Activated CD4-positive, alpha-beta T cell treated with anti-CD3 and anti-CD28 coated beads, Interleukin-2, amount 10 ng/mL, durations not matched to agents 24 days and 14 days (primary cell): ENCODE measurements at regions not wholly inside any gene's neighbourhood (a gene's known extent, or its start where the extent isn't known, plus 50 kb on each side); places are given as distances from the start of the nearest gene placed in this dataset.
A peak's percentile ranks its signal among the peaks of the same experiment; 100 is the strongest.

Source experiments
- DNase-seq: peaks from one replicate; pipeline ENCODE4 v3.0.0; 2022
- H3K27ac Mint-ChIP-seq: one replicate; pipeline ENCODE4 v1.8.0; 2022; ENCODE audit warnings: mild to moderate bottlenecking, mixed read lengths
- H3K27me3 Mint-ChIP-seq: one replicate; pipeline ENCODE4 v1.8.0; 2022; ENCODE audit warnings: mixed read lengths
- H3K36me3 Mint-ChIP-seq: one replicate; pipeline ENCODE4 v1.8.0; 2022; ENCODE audit warnings: low read depth, mild to moderate bottlenecking, mixed read lengths
- H3K4me1 Mint-ChIP-seq: one replicate; pipeline ENCODE4 v1.8.0; 2021; ENCODE audit warnings: mixed read lengths
- H3K4me3 Mint-ChIP-seq: one replicate; pipeline ENCODE4 v1.8.0; 2022; ENCODE audit warnings: mild to moderate bottlenecking, moderate library complexity, mixed read lengths
- H3K9me3 Mint-ChIP-seq: one replicate; pipeline ENCODE4 v1.8.0; 2021; ENCODE audit warnings: mixed read lengths
- intact Hi-C: fragments of 100-400 bp; cut with micrococcal nuclease; formaldehyde crosslinking; loops from one replicate; pipeline ENCODE4 v1.15.1; 2023

DNA sequence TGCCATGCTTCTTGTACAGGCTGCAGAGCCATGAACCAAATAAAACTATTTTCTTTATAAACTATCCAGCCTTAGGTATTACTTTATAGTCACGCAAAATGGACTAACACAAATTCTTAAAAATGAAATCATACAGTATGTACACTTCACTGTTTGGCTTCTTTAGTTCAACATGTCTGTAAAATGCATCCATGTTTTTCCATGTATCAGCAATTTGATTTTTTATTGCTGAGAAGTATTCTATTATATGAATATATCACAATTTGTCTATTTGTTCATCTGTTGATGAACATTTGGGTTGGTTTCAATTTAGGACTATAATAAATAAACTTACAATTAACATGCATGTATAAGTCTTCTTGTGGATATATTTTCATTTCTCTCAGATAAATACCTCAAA lies 182.1 kb downstream of the SCG2 start:
- Mint-ChIP-seq H3K36me3 (no peaks in the 10 kb centered on the region), H3K27me3 (no peaks in the 10 kb centered on the region), H3K27ac (no peak overlapping the region), H3K4me3 (no peak overlapping the region), H3K9me3 (no peaks in the 10 kb centered on the region), H3K4me1 (no peaks in the 10 kb centered on the region)
- no peak for DNase-seq
- intact Hi-C loops: no loop called here

DNA sequence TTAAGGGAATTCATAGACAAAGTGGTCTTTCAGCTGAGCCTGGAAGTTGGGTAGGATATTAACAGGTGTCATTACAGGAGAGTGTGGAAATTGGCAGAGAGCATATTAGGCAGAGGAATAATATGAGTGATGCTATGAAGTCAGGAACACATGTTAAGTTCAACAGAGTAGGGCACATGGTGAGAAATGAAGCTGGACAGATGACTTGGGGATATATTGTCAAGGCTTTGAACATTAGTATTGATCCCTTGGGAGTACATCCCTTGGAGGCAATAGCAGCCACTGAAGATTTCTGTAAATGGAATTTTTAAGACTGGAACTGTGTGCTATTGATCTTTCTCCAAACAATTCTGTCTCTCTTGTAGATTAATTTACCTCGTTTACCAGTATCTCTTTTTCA lies 170.7 kb downstream of the SCG2 start:
- Mint-ChIP-seq H3K27me3 (no peaks in the 10 kb centered on the region), H3K9me3 (no peaks in the 10 kb centered on the region), H3K4me3 (no peak overlapping the region), H3K27ac (no peak overlapping the region), H3K36me3 (no peaks in the 10 kb centered on the region), H3K4me1 (no peaks in the 10 kb centered on the region)
- DNase-seq: no peak
- intact Hi-C loops: no loop called here

DNA sequence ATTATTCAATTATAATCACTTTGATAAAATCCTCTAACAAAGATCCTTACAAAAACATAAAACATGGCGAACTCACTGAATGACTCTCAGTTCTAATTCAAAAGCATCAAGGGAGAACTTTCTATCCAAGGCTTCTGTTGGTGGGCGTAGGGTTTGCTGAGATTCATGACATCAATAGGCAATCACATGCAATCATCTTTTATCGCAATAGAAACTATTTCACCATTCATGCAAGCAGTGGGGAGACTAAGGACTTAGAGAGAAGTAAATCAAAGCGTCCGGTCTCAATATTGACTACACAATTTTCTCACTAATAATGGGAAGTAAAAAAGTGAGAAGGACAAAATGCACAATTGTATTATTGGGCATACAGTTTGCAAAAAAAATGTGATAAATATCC lies 168.7 kb downstream of the SCG2 start:
- H3K27ac Mint-ChIP-seq: no peak overlapping the region
- no peaks in the 10 kb centered on the region for H3K36me3 Mint-ChIP-seq
- intact Hi-C loops: no loop called here
- no peaks in the 10 kb centered on the region for H3K9me3 Mint-ChIP-seq
- H3K4me1 Mint-ChIP-seq: no peaks in the 10 kb centered on the region
- no peak overlapping the region for H3K4me3 Mint-ChIP-seq
- DNase-seq: no peak
- H3K27me3 Mint-ChIP-seq: no peaks in the 10 kb centered on the region

DNA sequence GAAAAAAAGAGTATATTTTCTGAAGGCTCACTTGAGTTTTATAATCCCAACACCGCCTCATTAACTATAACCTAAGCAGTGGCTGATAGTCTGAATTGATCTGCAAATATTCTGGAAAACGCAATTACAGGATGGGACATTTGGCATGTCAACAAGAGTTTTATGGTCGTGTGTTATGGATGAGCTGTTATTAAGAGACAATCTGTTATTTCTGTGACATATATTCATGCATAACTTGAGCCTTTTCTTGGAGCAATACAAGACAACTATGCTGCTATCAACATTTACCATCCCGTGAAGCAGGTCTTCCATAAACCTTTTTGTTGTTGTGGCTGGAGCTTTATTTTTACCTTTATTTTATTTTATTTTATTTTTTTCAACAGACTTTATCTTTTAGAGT lies 164.4 kb downstream of the SCG2 start:
- no peaks in the 10 kb centered on the region for H3K36me3 Mint-ChIP-seq
- intact Hi-C loops: no loop called here
- no peak overlapping the region for H3K27ac Mint-ChIP-seq
- no peak overlapping the region for H3K4me3 Mint-ChIP-seq
- H3K9me3 Mint-ChIP-seq: no peaks in the 10 kb centered on the region
- DNase-seq: no peak
- H3K27me3 Mint-ChIP-seq: no peaks in the 10 kb centered on the region
- H3K4me1 Mint-ChIP-seq: no peaks in the 10 kb centered on the region

DNA sequence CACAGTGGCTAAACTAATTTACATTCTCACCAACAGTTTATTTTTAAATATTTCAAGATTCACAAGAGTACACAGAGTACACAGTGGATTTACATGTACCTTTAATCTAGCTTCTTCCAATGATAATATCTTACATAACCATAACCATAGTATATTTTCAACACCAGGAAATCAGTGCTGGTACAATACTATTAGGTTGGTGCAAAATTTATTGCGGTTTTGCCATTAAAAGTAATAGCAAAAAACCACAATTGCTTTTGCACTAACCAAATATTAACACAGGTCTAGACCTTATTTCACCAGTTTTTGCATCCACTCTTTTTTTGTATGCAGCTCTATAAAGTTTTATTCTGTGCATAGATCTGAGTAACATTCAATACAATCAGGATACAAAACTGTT lies 163.0 kb downstream of the SCG2 start:
- no peak for DNase-seq
- Mint-ChIP-seq H3K27me3 (no peaks in the 10 kb centered on the region), H3K9me3 (no peaks in the 10 kb centered on the region), H3K4me1 (no peaks in the 10 kb centered on the region), H3K4me3 (no peak overlapping the region), H3K27ac (no peak overlapping the region), H3K36me3 (no peaks in the 10 kb centered on the region)
- intact Hi-C loops: no loop called here

GRCh38 chr2:223439786-223440185 lies 162.4 kb downstream of the SCG2 start:
- H3K36me3 Mint-ChIP-seq: no peaks in the 10 kb centered on the region
- H3K4me3 Mint-ChIP-seq: no peak overlapping the region
- H3K27me3 Mint-ChIP-seq: no peaks in the 10 kb centered on the region
- intact Hi-C loops: no loop called here
- H3K27ac Mint-ChIP-seq: no peak overlapping the region
- no peaks in the 10 kb centered on the region for H3K4me1 Mint-ChIP-seq
- DNase-seq: no peak
- no peaks in the 10 kb centered on the region for H3K9me3 Mint-ChIP-seq

GRCh38 chr2:223442847-223443246 lies 159.3 kb downstream of the SCG2 start:
- Mint-ChIP-seq H3K36me3 (no peaks in the 10 kb centered on the region), H3K27me3 (no peaks in the 10 kb centered on the region), H3K4me3 (no peak overlapping the region), H3K9me3 (no peaks in the 10 kb centered on the region), H3K4me1 (no peaks in the 10 kb centered on the region), H3K27ac (no peak overlapping the region)
- DNase-seq: no peak
- intact Hi-C loops: no loop called here

DNA sequence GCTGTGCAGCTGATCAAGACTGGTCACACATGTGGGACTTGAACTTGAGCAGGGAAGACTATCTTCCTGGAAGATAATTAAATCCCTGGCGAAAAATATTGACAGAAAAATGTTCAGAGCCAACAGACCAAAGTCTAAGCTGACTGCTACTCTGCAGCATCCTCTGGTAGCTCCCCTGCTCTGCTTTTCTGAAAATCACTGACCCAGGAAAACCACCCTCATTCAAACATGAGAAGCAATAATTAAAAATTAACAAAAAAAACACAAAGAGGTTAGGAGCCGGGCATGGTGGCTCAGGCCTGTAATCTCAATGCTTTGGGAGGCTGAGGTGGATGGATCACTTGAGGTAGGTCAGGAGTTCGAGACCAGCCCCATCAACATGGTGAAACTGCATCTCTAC lies 151.9 kb downstream of the SCG2 start:
- Mint-ChIP-seq H3K27ac (no peak overlapping the region), H3K9me3 (no peaks in the 10 kb centered on the region)
- DNase-seq: no peak

GRCh38 chr2:223457301-223457700 lies 144.9 kb downstream of the SCG2 start:
- no peak for DNase-seq
- H3K27me3 Mint-ChIP-seq: no peaks in the 10 kb centered on the region
- no peaks in the 10 kb centered on the region for H3K4me1 Mint-ChIP-seq
- no peaks in the 10 kb centered on the region for H3K36me3 Mint-ChIP-seq
- H3K4me3 Mint-ChIP-seq: no peak overlapping the region
- H3K9me3 Mint-ChIP-seq: no peaks in the 10 kb centered on the region
- H3K27ac Mint-ChIP-seq: no peak overlapping the region
- intact Hi-C loops: no loop called here

More for the DNA sequence above, 151.9 kb downstream of the SCG2 start:
- intact Hi-C loops: no loop called here
- no peaks in the 10 kb centered on the region for H3K4me1 Mint-ChIP-seq
- H3K4me3 Mint-ChIP-seq: no peak overlapping the region
- no peaks in the 10 kb centered on the region for H3K36me3 Mint-ChIP-seq
- H3K27me3 Mint-ChIP-seq: no peaks in the 10 kb centered on the region

DNA sequence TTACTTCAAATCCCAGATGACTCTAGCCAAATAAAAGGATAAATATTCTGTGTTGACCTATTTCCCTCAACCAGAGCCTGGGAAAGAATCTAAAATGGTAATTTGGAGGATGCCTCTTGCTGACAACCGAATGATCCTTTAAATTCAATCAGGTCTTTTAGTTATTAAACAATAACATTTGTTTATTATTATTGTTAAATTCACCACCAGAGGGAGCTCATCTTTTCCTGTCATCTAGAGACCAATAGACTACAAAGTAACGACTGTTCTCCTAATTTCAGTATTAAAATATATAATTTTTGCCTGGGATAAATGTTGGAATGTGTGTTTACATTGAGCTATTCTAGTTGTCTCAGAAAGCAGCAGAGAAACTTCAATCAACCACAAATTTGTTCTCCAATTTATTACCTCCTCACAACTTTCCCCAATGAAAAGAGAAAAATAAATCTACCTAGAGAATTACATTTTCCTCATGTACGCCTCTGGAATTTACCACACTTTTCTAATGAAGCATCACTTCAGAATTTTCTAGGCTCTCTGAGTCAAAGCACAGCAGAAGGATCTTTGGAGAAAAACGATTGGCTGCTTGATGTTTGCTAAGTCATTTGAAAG lies 142.7 kb downstream of the SCG2 start:
- no peak for DNase-seq
- intact Hi-C loops: no loop called here
- H3K27ac Mint-ChIP-seq: no peak overlapping the region
- no peaks in the 10 kb centered on the region for H3K4me1 Mint-ChIP-seq
- H3K9me3 Mint-ChIP-seq: no peaks in the 10 kb centered on the region
- H3K27me3 Mint-ChIP-seq: no peaks in the 10 kb centered on the region
- no peaks in the 10 kb centered on the region for H3K36me3 Mint-ChIP-seq
- no peak overlapping the region for H3K4me3 Mint-ChIP-seq

GRCh38 chr2:223460209-223460608 lies 142.0 kb downstream of the SCG2 start:
- no peaks in the 10 kb centered on the region for H3K27me3 Mint-ChIP-seq
- intact Hi-C loops: no loop called here
- no peak overlapping the region for H3K27ac Mint-ChIP-seq
- H3K36me3 Mint-ChIP-seq: no peaks in the 10 kb centered on the region
- H3K9me3 Mint-ChIP-seq: no peaks in the 10 kb centered on the region
- no peak for DNase-seq
- no peaks in the 10 kb centered on the region for H3K4me1 Mint-ChIP-seq
- no peak overlapping the region for H3K4me3 Mint-ChIP-seq

DNA sequence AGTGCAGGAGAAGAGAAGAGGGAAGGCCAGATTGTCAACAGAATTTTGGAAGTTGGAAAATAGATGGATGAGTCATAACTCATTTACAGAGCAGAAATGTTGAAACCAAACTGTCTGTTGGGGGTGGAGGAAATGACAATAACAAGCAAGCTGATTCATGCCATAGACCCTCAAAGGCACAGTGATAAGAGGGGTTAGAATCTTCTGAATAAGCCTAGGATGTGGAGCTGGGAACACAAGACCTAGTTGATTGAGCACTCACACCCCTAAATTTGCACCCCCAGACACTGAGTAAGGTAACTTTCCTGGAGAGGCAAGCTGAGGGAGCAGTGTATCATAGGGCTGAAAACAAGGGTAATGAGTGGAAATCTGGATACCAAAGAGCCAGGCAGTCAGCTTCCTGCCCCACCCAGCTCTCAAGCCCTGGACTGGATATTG lies 141.4 kb downstream of the SCG2 start:
- Mint-ChIP-seq H3K9me3 (no peaks in the 10 kb centered on the region), H3K36me3 (no peaks in the 10 kb centered on the region), H3K27me3 (no peaks in the 10 kb centered on the region), H3K4me1 (no peaks in the 10 kb centered on the region), H3K27ac (no peak overlapping the region), H3K4me3 (no peak overlapping the region)
- intact Hi-C loops: no loop called here
- DNase-seq: peak; percentile 29

DNA sequence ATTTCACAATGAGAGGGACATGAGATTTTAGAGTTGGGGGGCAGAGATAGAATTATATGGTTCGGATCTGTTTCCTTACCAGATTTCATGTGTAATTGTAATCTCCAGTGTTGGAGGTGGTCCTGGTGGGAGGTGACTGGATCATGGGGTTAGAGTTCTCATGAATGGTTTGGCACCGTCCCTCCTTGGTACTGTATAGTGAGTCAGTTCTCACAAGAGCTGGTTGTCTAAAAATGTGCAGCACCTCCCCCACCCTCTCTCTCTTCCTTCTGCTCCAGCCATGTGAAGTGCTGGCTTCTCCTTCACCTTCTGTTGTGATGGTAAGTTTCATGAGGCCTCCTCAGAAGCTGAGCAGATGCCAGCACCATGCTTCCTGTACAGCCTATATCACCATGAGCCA lies 138.1 kb downstream of the SCG2 start:
- no peaks in the 10 kb centered on the region for H3K9me3 Mint-ChIP-seq
- no peak overlapping the region for H3K27ac Mint-ChIP-seq
- DNase-seq: peak; percentile 26
- H3K4me3 Mint-ChIP-seq: no peak overlapping the region
- no peaks in the 10 kb centered on the region for H3K27me3 Mint-ChIP-seq
- H3K36me3 Mint-ChIP-seq: no peaks in the 10 kb centered on the region
- no peaks in the 10 kb centered on the region for H3K4me1 Mint-ChIP-seq
- intact Hi-C loops: no loop called here

GRCh38 chr2:223465793-223466192 lies 136.4 kb downstream of the SCG2 start:
- no peaks in the 10 kb centered on the region for H3K36me3 Mint-ChIP-seq
- intact Hi-C loops: no loop called here
- no peak for DNase-seq

DNA sequence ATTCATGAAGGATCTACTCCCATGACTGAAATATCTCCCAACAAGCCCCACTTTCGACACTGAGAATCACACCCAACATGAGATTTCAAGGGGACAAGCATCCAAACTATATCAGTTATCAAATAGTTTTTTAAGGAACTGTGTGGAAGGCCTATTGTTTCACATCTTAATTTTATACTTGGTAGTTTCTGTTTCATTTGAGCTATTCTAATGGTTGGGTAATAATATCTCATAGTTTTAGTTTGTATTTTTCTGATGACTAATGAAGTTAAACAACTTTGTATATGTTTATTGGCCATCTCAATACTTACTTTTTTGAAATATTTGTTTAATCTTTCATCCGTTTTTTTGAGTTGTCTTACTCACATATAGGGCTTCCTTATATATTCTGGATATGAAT lies 135.0 kb downstream of the SCG2 start:
- H3K27me3 Mint-ChIP-seq: no peaks in the 10 kb centered on the region
- no peaks in the 10 kb centered on the region for H3K4me1 Mint-ChIP-seq
- H3K9me3 Mint-ChIP-seq: no peaks in the 10 kb centered on the region
- H3K4me3 Mint-ChIP-seq: no peak overlapping the region
- intact Hi-C loops: no loop called here
- no peaks in the 10 kb centered on the region for H3K36me3 Mint-ChIP-seq
- no peak for DNase-seq
- H3K27ac Mint-ChIP-seq: no peak overlapping the region

More at GRCh38 chr2:223465793-223466192, 136.4 kb downstream of the SCG2 start:
- Mint-ChIP-seq H3K4me1 (no peaks in the 10 kb centered on the region), H3K27me3 (no peaks in the 10 kb centered on the region), H3K4me3 (no peak overlapping the region), H3K9me3 (no peaks in the 10 kb centered on the region), H3K27ac (no peak overlapping the region)
